PC-3 (cell line): ENCODE measurements at regions not wholly inside any gene's neighbourhood (a gene's known extent, or its start where the extent isn't known, plus 50 kb on each side); places are given as distances from the start of the nearest gene placed in this dataset.

Source experiments
- CTCF ChIP-seq: fragments of 300-600 bp; sonication (generic); conservative IDR thresholded peaks from 2 replicates; pipeline ENCODE4 v1.5.1; 2017; ENCODE audit warnings: antibody characterized with exemption, low read depth, mild to moderate bottlenecking, low read length
- EZH2 ChIP-seq: fragments of 300-600 bp; sonication (generic); IDR thresholded peaks from one replicate; pipeline ENCODE4 v1.6.1; 2017; ENCODE audit warnings: antibody characterized with exemption, mild to moderate bottlenecking, low read length; ENCODE audit not compliant: unreplicated experiment
- EZH2phosphoT487 ChIP-seq: fragments of 300-600 bp; sonication (generic); IDR thresholded peaks from 2 replicates; pipeline ENCODE4 v1.6.1; 2018; ENCODE audit warnings: mild to moderate bottlenecking, antibody characterized with exemption, low read length, borderline replicate concordance

- TF ChIP-seq CTCF: no peak
- no peak for TF ChIP-seq EZH2
- TF ChIP-seq EZH2phosphoT487: no peak
These were observed 354.0 kb upstream of the ADAMTS5 start for GRCh38 chr21:27320868-27321267.
